Activated T-cell treated with anti-CD3 and anti-CD28 coated beads, Interleukin-2, amount 50 U/mL, for 72 hours (primary cell): ENCODE measurements at regions not wholly inside any gene's neighbourhood (a gene's known extent, or its start where the extent isn't known, plus 50 kb on each side); places are given as distances from the start of the nearest gene placed in this dataset.
"Not testable (repeated sequence)": the region's sequence is repeated elsewhere in the genome, so short reads cannot be mapped to it uniquely, and the experiment has no call there.

Experiments
- ATAC-seq, 2 donors: fragments of 150-1000 bp; cut with Tn5 transposase; replicated peaks in 1 of 2; 2 replicates each; pipeline ENCODE4 v1.10.0; 2021; ENCODE audit warnings: moderate library complexity in 2 of 2, mild to moderate bottlenecking in 1 of 2
- DNase-seq, 2 donors: peaks; one replicate each; pipeline ENCODE4 v3.0.0; 2021 to 2022; ENCODE audit warnings: mixed read lengths in 1 of 2
- H3K27ac Mint-ChIP-seq: one replicate; pipeline ENCODE4 v1.8.0; 2022; ENCODE audit warnings: mild to moderate bottlenecking, moderate library complexity, mixed read lengths
- H3K27me3 Mint-ChIP-seq: one replicate; pipeline ENCODE4 v1.8.0; 2022; ENCODE audit warnings: low read depth, mixed read lengths
- H3K36me3 Mint-ChIP-seq, 2 donors: one replicate each; pipeline ENCODE4 v1.8.0; 2022; ENCODE audit warnings: mixed read lengths in 2 of 2, mild to moderate bottlenecking in 1 of 2; ENCODE audit not compliant: insufficient read depth in 2 of 2
- H3K4me1 Mint-ChIP-seq: one replicate; pipeline ENCODE4 v1.8.0; 2022; ENCODE audit warnings: low read depth, mixed read lengths
- H3K4me3 Mint-ChIP-seq, 2 donors: one replicate each; pipeline ENCODE4 v1.8.0; 2022; ENCODE audit warnings: mild to moderate bottlenecking in 2 of 2, mixed read lengths in 2 of 2, moderate library complexity in 2 of 2
- H3K9me3 Mint-ChIP-seq, 2 donors: one replicate each; pipeline ENCODE4 v1.8.0; 2022; ENCODE audit warnings: mixed read lengths in 2 of 2

DNA sequence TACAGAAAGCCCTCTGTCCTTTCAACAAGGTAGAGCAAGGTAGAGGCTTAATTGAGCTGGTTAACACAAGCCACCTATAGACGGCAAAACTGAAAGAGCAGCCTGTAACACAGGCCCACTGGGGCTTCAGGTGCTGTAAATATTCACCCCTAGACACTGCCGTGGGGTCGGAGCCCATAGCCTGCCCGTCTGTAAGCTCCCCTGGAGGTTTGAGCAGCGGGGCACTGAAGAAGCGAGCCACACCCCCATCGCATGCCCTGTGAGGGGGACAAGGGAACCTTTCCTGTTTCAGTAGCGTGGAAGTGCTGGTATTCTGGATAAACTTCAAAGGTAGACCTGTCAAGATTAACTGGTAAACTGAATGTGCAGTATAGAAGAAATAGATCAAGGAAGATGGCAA lies 160.4 kb downstream of the TPBG start:
- H3K4me3 Mint-ChIP-seq, result no peak overlapping the region
- peaks cover 1 to 6% of the 10 kb centered on the region in 2 donors for H3K9me3 Mint-ChIP-seq
- no peak overlapping the region for H3K27ac Mint-ChIP-seq
- no peaks in the 10 kb centered on the region for H3K27me3 Mint-ChIP-seq
- ATAC-seq, result no peak
- DNase-seq, result no peak
- H3K36me3 Mint-ChIP-seq, result no peaks in the 10 kb centered on the region
- H3K4me1 Mint-ChIP-seq, result no peaks in the 10 kb centered on the region

DNA sequence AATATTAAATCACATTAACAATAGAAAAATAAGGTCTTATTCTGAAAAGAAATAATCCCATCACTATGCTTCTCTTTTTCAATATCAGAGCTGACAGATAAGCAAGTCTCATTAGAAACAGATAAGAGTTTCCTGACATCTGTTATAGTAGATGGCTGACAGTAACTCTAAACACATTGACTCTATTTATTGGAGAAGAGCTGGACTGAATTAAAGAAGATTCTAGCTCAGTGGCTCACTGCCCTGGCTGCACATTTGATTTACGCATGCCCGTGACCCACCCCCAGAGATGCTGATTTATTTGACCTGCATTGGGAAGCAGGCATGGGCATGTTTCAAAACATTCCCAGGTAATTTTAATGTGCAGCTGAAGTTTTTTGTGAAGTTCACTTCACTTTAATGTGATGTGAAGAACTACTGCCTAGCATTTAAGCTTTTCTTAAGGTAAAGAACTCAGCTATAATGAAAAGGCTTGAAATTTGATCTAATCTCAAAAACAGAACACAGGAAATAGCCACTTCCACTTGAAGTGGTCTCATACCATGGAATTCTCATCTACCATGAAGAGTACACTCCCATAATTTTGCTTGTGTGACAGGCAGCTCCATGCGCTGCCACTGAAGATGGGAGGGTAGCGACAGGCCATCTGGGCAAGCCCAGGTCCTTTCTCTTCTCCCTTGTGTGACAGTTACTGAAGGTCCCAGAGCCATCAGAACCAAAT lies 162.3 kb downstream of the TPBG start:
- Mint-ChIP-seq H3K4me1 (no peaks in the 10 kb centered on the region), H3K4me3 (no peak overlapping the region), H3K27ac (no peak overlapping the region), H3K9me3 (peaks cover 5 to 6% of the 10 kb centered on the region in 2 donors), H3K36me3 (no peaks in the 10 kb centered on the region), H3K27me3 (no peaks in the 10 kb centered on the region)
- DNase-seq (no peak), ATAC-seq (no peak)

DNA sequence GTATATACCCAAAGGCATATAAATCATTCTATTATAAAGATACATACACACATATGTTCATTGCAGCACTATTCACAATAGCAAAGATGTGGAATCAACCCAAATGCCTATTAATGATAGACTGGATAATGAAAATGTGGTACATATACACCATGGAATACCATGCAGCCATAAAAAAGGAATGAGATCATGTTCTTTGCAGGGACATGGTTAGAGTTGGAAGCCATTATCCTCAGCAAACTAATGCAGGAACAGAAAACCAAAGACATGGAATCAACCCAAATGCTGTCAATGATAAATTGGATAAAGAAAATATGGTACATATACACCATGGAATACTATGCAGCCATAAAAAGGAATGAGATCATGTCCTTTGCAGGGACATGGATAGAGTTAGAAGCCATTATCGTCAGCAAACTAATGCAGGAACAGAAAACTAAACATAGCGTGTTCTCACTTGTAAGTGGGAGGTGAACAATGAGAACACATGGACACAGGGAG lies 166.4 kb downstream of the TPBG start:
- H3K9me3 Mint-ChIP-seq, DNase-seq, H3K4me1 Mint-ChIP-seq, ATAC-seq, H3K36me3 Mint-ChIP-seq, H3K4me3 Mint-ChIP-seq, H3K27ac Mint-ChIP-seq, H3K27me3 Mint-ChIP-seq: not testable (repeated sequence)

DNA sequence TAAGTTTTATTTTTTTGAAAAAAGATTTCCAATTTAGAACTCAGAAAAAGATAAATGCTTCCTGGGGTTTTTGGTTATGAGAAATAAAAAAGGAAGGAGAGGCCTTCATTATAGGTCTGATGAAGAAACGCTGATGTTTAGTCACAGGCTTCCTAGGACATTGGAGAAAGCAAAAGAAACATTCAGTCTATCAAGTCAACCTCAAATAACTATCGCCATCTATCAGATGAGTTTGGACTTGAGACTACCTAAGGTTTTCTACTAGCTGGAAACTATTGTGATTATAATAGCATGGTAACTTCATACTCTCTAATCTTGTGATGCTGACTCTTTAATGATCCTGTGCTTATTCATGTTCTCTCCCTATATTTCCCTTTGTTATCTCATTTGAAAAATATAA lies 171.3 kb downstream of the TPBG start:
- Mint-ChIP-seq H3K4me3 (no peak overlapping the region), H3K27me3 (no peaks in the 10 kb centered on the region), H3K27ac (no peak overlapping the region), H3K9me3 (peaks cover 0 to 5% of the 10 kb centered on the region in 2 donors), H3K4me1 (no peaks in the 10 kb centered on the region), H3K36me3 (no peaks in the 10 kb centered on the region)
- DNase-seq, result no peak
- no peak for ATAC-seq

DNA sequence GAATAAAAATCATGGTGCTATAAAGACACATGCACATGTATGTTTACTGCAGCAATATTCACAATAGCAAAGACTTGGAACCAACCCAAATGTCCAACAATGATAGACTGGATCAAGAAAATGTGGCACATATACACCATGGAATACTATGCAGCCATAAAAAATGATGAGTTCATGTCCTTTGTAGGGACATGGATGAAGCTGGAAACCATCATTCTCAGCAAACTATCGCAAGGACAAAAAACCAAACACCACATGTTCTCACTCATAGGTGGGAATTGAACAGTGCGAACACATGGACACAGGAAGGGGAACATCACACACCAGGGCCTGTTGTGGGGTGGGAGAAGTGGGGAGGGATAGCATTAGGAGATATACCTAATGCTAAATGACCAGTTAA lies 185.9 kb downstream of the TPBG start:
- not testable (repeated sequence) for H3K4me3 Mint-ChIP-seq, ATAC-seq, H3K4me1 Mint-ChIP-seq, H3K27me3 Mint-ChIP-seq, H3K36me3 Mint-ChIP-seq, DNase-seq, H3K27ac Mint-ChIP-seq
- peaks cover 0 to 12% of the 10 kb centered on the region in 2 donors for H3K9me3 Mint-ChIP-seq

DNA sequence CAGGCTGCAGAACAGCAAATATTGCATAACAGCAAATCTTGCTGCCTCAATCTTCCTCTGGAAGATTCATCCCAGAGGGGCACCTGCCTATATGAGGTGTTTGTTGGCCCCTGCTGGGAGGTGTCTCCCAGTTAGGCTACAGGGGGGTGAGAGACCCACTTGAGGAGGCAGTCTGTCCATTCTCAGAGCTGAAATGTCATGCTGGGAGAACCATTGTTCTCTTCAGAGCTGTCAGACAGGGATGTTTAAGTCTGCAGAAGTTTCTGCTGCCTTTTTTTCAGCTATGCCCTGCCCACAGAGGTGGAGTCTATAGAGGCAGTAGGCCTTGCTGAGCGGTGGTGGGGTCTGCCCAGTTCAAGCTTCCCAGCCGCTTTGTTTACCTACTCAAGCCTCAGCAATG lies 187.7 kb downstream of the TPBG start:
- not testable (repeated sequence) for H3K4me1 Mint-ChIP-seq, H3K4me3 Mint-ChIP-seq, H3K27ac Mint-ChIP-seq, H3K27me3 Mint-ChIP-seq, ATAC-seq, H3K36me3 Mint-ChIP-seq, H3K9me3 Mint-ChIP-seq, DNase-seq

DNA sequence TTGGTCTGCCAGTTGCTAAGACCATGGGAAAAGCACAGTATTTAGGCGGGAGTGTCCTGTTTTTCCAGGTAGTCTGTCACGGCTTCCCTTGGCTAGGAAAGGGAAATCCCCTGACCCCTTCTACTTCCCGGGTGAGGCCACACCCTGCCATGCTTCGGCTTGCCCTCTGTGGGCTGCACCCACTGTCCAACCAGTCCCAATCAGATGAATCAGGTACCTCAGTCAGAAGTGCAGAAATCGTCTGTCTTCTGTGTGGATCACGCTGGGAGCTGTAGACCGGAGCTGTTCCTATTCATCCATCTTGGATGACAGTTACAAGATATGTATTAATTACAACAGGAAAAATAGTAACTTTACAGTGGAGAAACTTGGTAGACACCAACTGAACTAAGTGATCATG lies 188.2 kb downstream of the TPBG start:
- Mint-ChIP-seq H3K27me3 (no peaks in the 10 kb centered on the region), H3K9me3 (peaks cover 0 to 5% of the 10 kb centered on the region in 2 donors), H3K4me1 (no peaks in the 10 kb centered on the region), H3K36me3 (no peaks in the 10 kb centered on the region), H3K27ac (no peak overlapping the region), H3K4me3 (no peak overlapping the region)
- ATAC-seq, result no peak
- DNase-seq, result no peak

DNA sequence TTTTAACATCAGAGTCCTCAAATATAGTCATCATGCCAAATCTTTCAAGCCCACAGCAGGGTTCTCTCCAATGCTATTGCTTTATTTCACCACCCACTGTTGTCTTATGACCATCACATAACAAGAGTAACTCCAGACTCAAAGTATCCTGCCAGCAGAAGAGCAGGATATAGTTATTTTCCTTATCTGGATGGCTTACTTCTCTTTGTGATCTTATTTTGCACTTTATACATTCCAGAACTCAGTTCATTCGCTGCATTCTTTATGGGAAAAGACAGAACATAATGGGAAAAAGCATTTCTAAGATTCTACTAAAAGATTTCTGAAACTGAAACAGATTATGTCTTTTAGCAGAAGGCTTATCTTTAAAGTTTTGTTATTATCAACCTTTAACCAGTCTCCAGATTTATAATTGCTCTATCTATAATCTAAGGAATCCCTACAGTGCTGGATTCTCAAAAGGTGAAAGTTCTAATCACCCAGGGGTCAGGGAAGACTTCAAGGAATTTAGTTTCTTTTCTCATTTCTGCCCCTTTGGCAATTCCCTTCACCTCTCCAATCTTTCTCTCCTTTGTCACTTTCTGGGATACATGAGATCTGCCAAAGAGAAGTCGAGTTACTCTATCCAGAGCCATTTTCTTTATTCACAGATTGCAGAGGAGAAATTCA lies 190.4 kb downstream of the TPBG start:
- Mint-ChIP-seq H3K36me3 (no peaks in the 10 kb centered on the region), H3K27me3 (no peaks in the 10 kb centered on the region), H3K9me3 (peaks cover 0 to 5% of the 10 kb centered on the region in 2 donors), H3K4me1 (no peaks in the 10 kb centered on the region), H3K27ac (no peak overlapping the region), H3K4me3 (no peak overlapping the region)
- DNase-seq (no peak), ATAC-seq (no peak)

DNA sequence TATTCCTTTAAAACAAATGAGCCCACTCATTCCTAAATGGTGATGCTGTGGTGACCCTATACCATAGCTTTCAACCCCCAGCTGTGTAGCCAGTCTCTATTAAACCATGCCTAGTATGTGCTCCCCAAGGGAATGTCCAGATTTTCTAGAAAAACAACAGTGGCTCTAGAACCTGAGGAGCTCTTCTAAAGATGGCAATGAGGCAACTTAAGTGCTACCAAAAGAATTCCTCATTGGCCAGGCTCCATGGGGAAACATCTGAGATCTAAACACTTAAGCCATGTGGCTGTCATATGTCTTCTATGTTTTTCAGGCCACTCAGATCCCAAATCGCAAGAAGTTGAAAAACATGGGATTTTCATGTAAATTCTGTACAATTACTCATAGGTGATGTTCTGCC lies 191.0 kb downstream of the TPBG start:
- Mint-ChIP-seq H3K4me3 (no peak overlapping the region), H3K27ac (no peak overlapping the region), H3K4me1 (no peaks in the 10 kb centered on the region), H3K36me3 (no peaks in the 10 kb centered on the region), H3K9me3 (peaks cover 0 to 5% of the 10 kb centered on the region in 2 donors), H3K27me3 (no peaks in the 10 kb centered on the region)
- ATAC-seq (no peak), DNase-seq (no peak)

DNA sequence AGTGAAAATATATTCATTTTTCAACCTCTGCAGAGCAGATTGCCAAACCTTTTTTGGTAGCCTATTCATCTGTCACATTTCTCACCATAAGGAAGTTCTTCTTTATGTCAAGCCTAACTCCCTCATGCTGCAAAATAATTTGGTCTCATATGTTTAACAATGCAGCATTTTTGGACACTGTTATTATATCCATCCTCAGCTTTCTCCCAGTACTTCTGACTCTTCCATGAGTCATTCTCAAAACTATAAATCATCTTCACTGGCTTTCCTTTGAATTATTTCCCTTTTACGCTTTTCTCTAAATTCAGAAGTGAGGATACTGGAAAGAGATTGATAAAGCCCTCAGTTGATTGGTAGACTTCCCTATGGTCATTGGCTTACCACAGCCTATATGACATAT lies 192.2 kb downstream of the TPBG start:
- Mint-ChIP-seq H3K27ac (no peak overlapping the region), H3K4me3 (no peak overlapping the region), H3K9me3 (peaks cover 0 to 2% of the 10 kb centered on the region in 2 donors), H3K4me1 (no peaks in the 10 kb centered on the region), H3K27me3 (no peaks in the 10 kb centered on the region), H3K36me3 (no peaks in the 10 kb centered on the region)
- DNase-seq (no peak), ATAC-seq (no peak)

DNA sequence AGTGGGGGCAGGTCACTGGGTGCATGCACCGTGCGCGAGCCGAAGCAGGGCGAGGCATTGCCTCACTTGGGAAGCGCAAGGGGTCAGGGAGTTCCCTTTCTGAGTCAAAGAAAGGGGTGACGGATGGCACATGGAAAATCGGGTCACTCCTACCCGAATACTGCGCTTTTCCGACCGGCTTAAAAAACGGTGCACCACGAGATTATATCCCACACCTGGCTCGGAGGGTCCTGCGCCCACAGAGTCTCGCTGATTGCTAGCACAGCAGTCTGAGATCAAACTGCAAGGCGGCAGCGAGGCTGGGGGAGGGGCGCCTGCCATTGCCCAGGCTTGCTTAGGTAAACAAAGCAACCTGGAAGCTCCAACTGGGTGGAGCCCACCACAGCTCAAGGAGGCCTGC lies 194.9 kb downstream of the TPBG start:
- DNase-seq, H3K36me3 Mint-ChIP-seq, H3K27me3 Mint-ChIP-seq, ATAC-seq, H3K4me1 Mint-ChIP-seq, H3K27ac Mint-ChIP-seq, H3K9me3 Mint-ChIP-seq, H3K4me3 Mint-ChIP-seq: not testable (repeated sequence)

DNA sequence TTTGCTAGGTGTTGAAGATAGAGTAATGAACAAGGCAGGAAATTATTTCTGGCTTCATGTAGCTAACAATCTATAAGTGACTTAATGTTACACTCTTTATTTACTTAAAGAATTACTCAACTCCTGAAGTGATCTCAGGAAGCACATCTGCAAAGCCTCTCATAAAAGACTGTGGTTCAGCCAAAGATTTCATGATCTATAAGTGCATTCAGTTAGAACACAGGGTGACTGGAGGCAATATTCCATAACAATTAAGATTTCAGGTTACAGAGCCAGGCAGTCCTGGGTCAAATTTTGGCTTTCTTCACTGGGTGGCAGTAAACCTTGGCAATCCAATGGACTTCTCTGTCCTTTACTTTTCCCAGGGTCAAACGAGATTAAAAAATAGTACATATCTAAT lies 204.0 kb downstream of the TPBG start:
- no peaks in the 10 kb centered on the region for H3K27me3 Mint-ChIP-seq
- H3K27ac Mint-ChIP-seq, result no peak overlapping the region
- H3K9me3 Mint-ChIP-seq, result no peaks in the 10 kb centered on the region
- DNase-seq, result no peak
- no peak overlapping the region for H3K4me3 Mint-ChIP-seq
- H3K4me1 Mint-ChIP-seq, result no peaks in the 10 kb centered on the region
- ATAC-seq, result no peak
- H3K36me3 Mint-ChIP-seq, result no peaks in the 10 kb centered on the region

DNA sequence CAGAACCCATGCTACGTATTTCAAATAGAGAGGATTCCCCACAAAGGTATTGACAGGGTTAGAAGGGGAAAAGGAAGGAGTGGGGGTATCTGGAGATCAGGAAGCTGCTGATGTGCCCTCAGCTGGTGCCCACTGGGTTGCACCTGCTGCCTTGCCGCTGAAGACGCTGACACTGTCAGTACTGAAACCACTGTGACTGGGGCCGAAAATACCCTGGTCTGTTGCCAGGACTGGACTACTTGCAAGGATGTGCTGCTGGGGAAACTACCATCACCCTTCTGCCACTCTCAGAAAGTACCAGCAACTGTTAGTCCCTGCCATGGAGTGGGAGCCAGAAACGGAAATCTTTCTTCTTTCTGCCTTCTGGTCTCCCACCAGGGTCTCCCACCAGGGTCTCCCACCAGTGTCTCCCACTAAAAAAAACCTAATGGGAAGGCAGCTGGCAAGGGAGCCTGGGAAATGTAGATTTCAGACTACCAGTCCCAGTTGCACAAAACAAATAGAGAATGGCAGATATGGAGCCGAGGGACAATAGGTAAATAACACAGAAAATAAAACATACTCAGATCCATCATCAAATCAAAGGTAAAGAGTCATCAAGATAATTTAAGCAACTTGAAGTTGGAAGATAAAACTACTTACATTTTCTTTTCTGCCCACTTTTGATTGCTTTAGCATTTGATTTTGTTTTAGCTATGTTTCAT lies 204.8 kb downstream of the TPBG start:
- no peak for ATAC-seq
- Mint-ChIP-seq H3K27me3 (no peaks in the 10 kb centered on the region), H3K4me1 (no peaks in the 10 kb centered on the region), H3K4me3 (no peak overlapping the region), H3K36me3 (no peaks in the 10 kb centered on the region), H3K27ac (no peak overlapping the region), H3K9me3 (no peaks in the 10 kb centered on the region)
- DNase-seq, result no peak
